HG03565 (cell line): ENCODE measurements at regions not wholly inside any gene's neighbourhood (a gene's known extent, or its start where the extent isn't known, plus 50 kb on each side); places are given as distances from the start of the nearest gene placed in this dataset.
"Not testable (repeated sequence)": the region's sequence is repeated elsewhere in the genome, so short reads cannot be mapped to it uniquely, and the experiment has no call there.

Experiments
- ATAC-seq: cut with Tn5 transposase; IDR thresholded peaks from one replicate; pipeline ENCODE4 v1.9.1; 2021; ENCODE audit warnings: mild to moderate bottlenecking, moderate library complexity; ENCODE audit not compliant: unreplicated experiment

GRCh38 chr6:60797831-60798230 lies 1488.2 kb downstream of the KHDRBS2 start:
- not testable (repeated sequence) for ATAC-seq

GRCh38 chr6:60789601-60790000 lies 1496.4 kb downstream of the KHDRBS2 start:
- not testable (repeated sequence) for ATAC-seq

- ATAC-seq = not testable (repeated sequence)
Observed at GRCh38 chr6:60782698-60783464, 1503.1 kb downstream of the KHDRBS2 start.

- not testable (repeated sequence) for ATAC-seq
Observed at GRCh38 chr6:60779591-60779990, 1506.4 kb downstream of the KHDRBS2 start.

GRCh38 chr6:60767791-60768499 lies 1518.1 kb downstream of the KHDRBS2 start:
- ATAC-seq = not testable (repeated sequence)

GRCh38 chr6:60765331-60765730 lies 1520.7 kb downstream of the KHDRBS2 start:
- not testable (repeated sequence) for ATAC-seq

- ATAC-seq = not testable (repeated sequence)
Observed at GRCh38 chr6:60763464-60764080, 1522.5 kb downstream of the KHDRBS2 start.

- not testable (repeated sequence) for ATAC-seq
Observed at GRCh38 chr6:60760928-60761327, 1525.1 kb downstream of the KHDRBS2 start.

- ATAC-seq = not testable (repeated sequence)
Observed at GRCh38 chr6:60759149-60759825, 1526.7 kb downstream of the KHDRBS2 start.

- not testable (repeated sequence) for ATAC-seq
Observed at GRCh38 chr6:60758725-60759124, 1527.3 kb downstream of the KHDRBS2 start.

- no peak for ATAC-seq
Observed at GRCh38 chr6:60754879-60755278, 1531.1 kb downstream of the KHDRBS2 start.

- not testable (repeated sequence) for ATAC-seq
Observed at GRCh38 chr6:60750353-60751081, 1535.5 kb downstream of the KHDRBS2 start.

- not testable (repeated sequence) for ATAC-seq
Observed at GRCh38 chr6:60747765-60748556, 1538.1 kb downstream of the KHDRBS2 start.

- ATAC-seq = not testable (repeated sequence)
Observed at GRCh38 chr6:60737764-60738425, 1548.1 kb downstream of the KHDRBS2 start.

GRCh38 chr6:60737315-60737714 lies 1548.7 kb downstream of the KHDRBS2 start:
- not testable (repeated sequence) for ATAC-seq

- not testable (repeated sequence) for ATAC-seq
Observed at GRCh38 chr6:60723935-60724334, 1562.1 kb downstream of the KHDRBS2 start.

GRCh38 chr6:60695232-60695631 lies 1590.8 kb downstream of the KHDRBS2 start:
- ATAC-seq = no peak

GRCh38 chr6:60687085-60687484 lies 1598.9 kb downstream of the KHDRBS2 start:
- no peak for ATAC-seq

GRCh38 chr6:60681806-60682205 lies 1604.2 kb downstream of the KHDRBS2 start:
- no peak for ATAC-seq
